ENCODE measurements at regions not wholly inside any gene's neighbourhood (a gene's known extent, or its start where the extent isn't known, plus 50 kb on each side); places are given as distances from the start of the nearest gene placed in this dataset.
"Not testable (repeated sequence)": the region's sequence is repeated elsewhere in the genome, so short reads cannot be mapped to it uniquely, and the experiment has no call there.

DNA sequence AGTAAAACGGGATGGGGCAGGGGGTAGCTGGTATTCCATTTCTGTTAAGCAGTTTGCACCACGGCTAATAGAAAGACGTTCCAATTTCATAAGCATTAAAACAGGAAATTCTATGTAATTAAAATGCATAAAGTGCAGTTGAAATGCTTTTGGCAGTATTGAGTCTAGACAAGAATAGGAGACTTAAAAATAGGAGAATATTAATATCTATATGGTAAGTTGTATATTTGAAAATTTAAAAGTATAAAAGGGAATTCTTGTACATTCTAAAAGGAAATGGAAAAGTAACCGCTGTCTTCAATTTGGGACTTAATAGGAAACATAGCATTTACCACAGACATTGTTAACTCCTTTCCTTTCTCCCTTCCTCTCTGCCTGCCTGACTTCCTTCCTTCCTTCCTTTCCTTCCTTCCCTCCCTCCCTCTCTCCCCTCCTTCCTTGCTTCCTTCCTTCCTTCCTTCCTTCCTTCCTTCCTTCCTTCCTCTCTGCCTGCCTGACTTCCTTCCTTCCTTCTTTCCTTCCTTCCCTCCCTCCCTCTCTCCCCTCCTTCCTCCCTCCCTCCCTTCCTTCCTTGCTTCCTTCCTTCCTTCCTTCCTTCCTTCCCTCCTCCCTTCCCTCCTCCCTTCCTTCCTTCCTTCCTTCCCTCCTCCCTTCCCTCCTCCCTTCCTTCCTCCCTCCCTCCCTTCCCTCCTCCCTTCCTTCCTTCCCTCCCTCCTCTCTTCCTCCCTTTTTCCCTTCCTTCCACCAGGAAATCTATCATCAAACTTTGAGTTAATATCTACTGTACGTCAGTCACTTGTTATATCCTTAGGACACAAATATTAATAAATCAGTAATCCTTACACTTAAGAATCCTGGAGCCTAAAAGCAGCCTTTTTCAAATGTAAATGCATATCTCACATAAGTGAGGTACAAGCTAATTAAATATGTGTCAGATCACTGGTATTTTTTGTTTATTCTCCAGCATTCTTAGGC is 1049.3 kb downstream of the GALC start:
- no peak for DNase-seq

DNA sequence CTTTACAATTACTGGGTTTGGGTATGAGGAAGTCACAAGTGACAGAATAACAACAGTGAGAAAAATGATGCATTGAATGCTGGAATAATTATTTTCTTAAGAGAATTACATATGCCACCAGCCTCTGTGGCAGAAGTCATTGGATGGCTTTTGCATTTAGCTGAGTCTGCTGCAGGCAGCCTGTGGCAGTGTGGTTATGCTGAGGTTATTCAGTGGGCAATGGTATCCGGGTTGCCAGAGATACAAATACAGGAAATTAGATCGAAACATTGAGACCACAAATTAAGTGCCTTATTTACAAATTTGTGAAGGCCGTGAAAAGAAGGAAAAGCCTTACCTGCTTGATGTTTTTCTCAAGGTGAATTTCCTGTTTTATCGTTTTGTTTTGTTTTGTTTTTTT is 1050.0 kb downstream of the GALC start:
- no peak for DNase-seq

DNA sequence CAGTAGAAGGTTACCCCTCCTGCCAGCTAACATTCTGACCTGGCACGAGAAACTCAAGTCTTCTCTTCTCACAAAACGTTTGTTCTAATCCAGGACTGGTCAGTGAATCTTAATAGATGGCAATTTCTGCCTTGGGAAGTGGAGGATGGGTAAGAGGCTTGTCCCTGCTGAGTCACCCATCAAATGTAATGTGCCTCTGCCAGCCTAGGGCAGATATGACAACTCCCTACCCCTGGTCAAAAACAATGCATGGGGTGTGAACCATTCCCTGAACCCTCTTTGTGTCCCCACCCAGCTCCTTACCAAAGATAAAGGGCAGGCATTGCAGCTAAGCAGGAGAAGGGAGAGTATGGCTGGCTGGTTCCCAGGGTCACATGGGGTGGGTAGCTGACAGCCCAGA is 1052.9 kb downstream of the GALC start:
- no peak for DNase-seq

DNA sequence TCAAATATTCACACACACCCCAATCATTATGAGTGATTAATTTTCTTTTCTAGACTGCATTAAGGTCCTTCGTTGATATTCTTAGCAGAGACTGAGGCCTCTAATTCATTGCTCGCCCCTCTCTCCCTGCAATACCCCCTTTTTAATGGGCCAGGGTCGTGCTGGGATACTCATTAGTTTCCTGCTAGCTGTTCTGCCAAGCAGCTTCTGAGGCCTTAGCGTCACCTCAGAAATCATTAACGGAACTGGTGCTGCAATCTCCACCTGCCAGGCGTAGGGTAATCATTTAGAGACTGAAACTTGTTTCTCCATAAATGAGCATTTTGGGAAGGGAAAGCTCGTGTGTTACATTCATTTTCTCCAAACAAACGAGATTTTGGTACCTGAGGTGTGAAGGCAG is 1054.7 kb downstream of the GALC start:
- no peak for DNase-seq

DNA sequence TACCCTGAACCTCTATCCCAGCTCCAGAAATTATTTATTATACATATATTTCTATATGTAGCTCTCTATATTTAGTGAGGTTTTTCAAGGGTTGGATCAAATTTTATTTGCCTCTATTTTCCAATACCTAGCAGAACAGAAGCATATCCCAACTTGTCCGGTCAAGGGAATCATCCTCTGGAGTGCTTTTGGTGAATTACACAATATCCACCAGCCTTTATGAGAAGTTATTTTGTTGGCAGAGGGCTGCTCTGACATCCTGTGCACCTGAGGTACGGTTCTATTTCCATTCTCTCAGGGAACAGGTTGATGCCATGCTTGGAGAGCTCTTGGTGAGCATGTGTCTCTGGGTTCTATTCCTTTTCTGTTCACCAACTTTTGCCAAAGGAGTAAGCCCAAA is 1056.4 kb downstream of the GALC start:
- DNase-seq = no peak

DNA sequence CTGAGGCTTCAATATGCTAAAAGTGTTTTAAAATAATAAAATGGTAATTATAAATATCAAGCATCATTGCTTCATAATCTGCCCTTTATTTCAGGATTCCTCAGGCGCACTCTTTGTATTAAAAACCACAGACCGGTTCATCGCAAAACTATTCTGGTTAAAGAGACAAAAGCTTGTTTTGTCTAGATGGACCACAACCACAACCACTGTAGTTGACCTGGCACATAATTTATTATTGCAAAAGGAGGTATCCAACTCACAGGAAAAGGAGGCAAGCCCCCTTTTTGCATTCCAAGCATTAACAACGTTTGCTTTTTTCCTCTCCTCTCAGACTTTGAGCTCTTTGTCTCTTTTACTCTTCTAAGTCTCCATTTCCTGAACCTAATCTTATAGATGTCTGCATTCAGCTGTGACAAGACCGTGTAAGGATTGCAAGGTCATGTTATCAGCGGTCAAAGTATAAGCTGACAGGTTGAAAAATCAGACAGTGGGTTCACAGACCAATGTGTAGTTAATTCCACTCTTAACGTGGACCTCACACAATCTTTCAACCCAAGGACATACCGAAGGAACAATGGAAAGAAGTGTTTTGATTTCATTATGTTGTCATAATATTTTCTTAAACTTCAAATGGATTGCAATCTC is 1057.6 kb downstream of the GALC start:
- DNase-seq = no peak

DNA sequence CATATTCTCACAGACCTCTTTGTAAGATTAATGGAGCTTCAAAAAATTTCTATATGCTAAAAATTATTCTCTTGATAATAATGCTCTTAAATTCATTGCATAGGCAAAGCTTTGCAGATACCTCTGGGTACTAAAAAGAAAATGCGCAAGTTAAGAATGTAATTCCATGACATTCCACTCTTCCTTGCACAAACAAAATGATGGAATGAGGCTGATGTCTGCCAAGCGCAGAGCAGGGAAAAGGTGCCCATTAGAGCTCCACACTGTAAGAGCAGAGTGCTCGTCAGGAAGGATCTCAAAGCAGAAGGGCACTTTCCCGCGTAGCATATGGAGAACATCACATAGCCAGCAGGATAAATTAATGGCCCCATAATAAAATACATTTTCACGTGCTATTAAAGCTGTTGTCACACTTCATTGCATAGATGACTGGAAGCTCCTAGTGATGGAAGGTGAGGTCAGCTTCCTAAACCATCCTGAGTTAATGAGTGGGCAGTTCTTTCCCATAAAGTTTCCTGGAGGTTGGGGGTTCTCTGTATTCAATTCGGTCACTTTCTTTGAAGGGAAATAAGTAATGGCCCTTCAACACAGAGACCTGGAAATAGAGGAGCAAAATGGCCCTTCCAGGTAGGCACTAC is 1058.9 kb downstream of the GALC start:
- no peak for DNase-seq

DNA sequence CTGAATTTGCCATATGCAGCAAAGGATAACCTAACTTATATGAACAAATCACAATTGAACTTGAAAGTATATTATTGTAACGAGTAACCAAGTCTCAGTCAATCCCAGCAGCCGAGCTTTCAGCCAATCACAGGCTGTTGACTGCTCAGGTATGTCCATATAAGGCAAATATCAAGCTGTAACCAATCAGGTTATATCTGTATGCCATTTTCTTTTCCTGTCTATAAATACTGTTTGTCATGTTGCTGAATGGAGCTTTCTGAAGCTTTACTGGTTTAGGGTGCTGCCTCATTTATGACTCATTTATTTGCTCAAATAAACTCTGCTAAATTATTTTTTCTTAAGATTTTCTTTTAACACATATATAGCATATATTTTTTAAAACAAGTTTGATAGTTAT is 1059.5 kb downstream of the GALC start:
- DNase-seq = no peak

DNA sequence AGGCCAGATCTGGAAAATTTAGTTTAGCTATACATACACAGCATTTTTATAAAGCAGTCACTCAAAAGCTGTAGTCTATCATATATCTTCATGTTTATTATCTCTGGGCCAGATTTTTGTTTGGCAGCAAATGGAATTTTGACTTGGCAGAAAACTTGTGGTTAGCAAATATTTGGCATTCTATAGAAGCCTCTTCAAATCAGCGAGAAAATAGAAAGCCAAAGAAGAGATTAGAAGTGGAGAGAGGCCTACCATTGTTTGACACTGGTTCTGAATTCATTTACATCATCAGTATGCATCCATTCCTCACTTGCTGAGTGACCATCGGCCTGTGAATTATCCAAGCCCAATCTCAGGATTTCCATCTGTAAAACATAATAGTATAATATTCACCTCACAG is 1077.6 kb downstream of the GALC start:
- DNase-seq = no peak

DNA sequence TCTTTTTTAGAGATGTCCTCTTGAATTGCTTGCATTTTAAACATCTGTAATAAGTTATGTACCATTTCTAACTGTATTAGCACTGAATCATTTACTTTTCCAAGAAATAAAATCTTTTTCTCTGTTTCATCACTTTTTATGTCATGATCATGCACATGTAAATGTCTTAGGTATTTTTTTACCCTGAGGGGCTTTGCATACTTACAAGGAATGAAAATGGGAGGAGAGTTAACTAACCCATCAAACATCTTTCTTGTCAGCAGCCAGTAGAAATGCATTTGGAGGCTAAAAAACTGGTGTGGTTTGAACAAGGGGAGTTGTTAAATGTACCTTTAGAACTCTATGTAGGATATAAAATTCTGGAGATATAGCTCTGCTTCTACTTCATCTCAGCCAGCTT is 1080.3 kb downstream of the GALC start:
- DNase-seq = no peak

DNA sequence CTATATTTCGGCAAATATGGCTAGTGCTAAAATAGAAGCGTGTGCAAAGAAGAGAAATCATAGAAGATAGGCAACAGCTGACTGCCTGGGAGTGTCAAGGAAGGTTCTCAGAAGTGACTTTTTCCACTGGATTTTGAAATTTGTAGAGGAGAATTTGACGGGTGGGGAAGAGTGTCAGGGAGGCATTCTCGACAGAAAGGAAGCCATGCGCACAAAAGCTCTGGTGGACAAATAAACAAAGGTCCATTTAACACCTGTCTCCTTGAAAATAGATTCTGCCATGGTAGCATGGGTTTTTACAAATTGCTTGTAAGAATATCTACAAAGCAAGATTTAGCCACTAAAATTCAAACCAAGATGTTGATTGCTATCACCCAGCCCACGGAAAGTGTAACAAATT is 1081.5 kb downstream of the GALC start:
- DNase-seq = no peak

DNA sequence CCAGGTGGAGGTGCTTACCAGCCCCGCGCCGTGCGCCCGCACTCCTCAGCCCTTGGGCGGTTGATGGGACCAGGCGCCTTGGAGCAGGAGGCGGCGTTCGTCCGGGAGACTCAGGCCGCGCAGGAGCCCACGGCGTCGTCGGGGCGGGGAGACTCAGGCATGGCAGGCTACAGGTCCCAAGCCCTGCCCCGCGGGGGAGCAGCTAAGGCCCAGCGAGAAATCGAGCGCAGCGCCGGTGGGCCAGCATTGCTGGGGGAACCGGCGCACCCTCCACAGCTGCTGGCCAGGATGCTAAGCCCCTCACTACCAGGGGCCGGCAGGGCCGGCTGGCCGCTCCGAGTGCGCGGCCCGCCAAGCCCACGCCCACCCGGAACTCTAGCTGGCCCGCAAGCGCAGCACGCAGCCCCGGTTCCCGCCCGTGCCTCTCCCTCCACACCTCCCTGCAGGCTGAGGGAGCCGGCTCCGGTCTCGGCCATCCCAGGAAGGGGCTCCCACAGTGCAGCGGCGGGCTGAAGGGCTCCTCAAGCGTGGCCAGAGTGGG is 1087.5 kb downstream of the GALC start:
- DNase-seq = not testable (repeated sequence)

DNA sequence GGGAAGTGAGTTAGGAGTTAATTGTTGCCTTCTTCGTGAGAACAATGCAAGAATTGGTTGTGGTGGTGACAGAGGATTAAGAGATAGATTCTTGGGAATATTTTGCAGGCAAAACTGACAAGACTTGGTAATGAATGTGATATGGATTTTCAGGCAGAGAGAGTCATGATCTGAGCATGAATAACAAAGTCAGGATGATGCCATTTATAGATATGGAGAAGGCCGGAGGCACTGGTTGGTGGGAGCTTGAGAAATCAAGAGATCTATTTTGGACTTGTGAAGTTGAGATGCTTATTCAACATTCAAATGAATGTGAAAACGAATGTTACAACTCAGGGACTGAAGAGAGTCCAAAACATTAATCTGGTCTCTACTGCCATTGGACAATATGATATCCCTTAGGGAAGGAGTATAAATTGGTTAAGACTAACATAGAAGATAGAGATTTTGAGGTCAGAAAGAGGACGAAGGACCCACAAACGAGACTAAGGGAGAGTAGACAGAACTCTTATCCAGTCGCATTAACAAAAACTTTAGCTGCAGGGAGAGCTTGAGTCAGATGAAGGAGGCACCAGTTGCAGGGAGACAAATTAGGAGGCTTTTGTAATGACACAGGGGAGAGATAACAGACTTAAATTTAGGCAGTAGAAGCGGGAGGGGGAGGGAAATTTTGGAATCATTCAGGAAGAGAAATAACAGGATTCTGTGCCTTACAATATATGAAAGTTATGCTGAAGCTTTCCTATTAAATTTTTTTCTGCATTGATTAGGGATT is 1090.6 kb downstream of the GALC start:
- no peak for DNase-seq

DNA sequence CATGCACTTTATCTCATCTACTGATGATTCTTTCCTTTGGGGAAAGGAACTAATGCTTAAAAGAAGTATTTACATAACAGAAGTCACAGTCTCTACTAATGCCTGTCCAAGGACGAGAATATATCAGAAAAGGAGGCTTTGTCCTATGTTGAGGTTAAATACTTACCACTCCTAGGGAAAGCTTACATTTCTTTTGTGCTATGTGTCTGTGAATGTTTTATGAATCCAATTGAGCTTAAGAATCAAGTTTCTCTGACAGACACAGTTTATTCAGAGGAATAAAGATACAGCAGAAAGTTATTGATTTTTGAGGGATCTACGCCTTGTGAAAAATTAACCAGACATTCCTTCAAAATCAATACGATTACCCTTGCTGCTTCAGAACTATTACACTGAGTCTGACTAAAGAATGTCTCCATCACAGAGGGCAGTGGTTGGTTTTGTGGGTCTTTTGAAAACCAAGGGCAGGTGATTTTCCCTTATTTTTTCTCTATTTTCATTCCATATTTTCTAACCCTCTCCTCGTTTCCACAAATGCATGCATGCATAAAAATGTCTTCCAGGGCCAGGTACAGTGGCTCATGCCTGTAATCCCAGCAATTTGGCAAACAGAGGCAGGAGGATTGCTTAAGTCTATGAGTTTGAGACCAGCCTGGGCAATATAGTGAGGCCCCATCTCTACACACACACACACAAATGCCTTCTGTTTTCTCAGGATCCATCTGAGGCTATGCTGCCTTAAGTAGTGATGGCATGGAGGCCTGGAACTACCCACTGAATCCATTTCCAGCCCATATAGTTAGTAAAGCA is 1095.1 kb downstream of the GALC start:
- DNase-seq = no peak

DNA sequence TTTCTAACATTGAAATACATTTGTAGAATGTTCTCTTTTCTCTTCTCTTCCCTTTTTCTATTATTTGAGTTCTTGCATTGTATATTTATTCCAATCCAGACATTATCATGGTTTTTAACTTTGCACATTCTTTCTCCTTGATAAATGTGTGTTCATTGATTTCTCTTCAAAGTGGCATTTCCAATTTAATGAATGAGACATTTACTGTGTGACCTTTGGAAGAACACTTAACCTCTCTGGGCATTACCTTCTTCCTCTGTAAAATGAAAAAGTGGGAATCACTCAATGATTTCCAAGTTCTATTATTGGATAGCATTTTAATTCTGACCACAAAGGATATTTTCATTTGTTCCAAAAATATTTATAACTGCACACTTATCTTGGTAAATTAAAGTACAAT is 1095.8 kb downstream of the GALC start:
- DNase-seq = no peak

DNA sequence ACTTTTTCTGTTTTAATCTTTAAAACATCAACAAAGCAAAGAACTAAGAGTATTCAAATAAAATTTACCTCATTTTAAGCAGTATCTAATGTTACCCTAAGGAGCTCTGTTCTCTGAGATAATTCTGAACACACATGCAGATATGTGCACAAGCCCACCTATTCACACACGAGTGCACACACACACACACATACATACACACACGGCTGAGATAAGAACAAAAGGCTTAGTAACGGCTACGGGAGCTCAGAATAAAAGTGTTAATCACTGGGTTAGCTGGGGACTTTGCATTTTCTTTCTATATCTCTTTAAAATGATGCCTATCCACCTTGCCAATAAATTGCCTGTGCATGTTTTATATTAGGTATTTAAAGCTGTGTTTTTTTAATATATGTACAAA is 1096.3 kb downstream of the GALC start:
- DNase-seq = no peak

DNA sequence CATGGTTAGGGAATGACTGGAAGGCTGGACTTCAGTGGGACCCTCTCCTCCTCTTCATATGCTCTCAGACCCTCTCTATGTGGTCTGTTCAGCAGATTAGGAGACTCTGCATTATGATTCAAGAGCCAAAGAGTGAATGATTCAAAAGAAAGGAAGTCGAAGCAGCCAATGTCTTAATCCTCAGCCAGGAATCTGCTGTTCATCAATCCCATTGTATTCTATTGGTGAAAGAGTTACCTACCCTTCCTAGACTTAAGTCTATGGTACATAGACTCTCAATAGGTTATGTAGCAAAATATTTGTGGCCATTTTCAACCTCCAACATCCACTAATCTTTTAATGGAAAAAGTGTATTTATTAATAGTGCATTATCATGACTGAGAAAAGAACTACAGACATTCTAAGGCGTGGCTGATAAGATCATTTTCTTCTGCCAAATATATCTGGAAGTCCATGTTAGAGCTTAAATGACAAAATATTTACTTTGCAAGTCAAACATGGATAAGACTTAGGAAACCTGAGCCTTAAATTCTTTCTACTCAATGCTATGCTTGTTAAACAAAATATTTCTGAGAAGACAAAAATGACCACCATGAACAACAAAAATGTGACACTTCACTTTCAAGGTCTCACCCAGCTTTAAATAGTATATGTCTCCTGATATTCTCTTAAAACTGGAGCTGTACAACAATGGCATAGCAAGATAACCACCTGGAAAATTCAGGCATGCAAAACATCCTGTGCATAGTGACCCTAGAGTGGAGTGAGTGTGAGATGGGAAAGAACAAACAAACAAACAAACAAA is 1100.6 kb downstream of the GALC start:
- no peak for DNase-seq

DNA sequence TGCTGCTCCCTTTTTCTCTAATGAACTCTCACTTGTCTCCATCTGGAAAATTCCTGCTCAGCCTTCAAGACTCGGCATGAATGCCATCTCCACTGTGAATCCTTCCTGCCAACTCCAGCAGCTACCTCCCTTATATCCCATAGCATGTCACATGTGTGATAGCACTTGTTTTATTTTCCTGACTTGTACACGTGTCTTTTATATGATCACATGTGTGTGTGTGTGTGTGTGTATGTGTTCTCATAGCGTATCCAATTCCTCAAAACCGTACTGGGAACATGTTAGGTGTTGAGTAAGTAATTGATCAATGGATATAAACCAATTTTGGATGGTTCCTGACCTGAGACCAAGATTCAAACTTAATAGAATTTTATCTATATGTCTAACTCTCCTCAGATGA is 1107.7 kb downstream of the GALC start:
- no peak for DNase-seq

DNA sequence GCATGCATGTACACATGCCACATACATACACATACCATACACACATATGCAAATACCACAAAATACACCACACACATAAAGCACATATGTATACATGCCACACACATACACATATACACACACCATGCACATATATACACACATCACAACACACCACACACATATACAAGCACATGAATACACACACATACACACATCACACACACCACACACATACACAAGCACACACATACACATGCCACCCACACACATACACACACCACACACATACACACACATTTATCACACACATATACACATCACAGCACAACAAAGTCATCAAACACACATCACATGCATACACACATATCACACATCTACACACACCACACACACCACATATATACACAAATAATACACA is 1108.5 kb downstream of the GALC start:
- no peak for DNase-seq

DNA sequence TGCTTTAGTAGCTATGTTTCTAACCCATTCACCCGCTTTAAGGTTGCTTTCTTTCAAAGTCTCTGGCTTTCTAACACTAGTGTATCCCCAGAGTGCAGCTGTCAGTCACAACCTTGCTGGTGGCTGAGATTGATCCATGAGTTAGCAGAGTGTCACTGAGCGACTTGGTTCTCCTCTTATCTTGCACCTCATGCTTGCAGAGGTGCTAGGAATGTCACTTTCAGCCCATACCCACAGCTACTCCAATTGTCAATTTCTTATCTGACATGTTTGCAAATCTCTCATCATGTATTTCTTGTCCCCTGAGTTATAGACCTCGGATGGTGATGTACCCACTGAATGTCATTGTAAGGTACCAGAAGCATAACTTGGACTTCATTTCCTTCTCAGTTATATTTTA is 1110.2 kb downstream of the GALC start:
- no peak for DNase-seq

DNA sequence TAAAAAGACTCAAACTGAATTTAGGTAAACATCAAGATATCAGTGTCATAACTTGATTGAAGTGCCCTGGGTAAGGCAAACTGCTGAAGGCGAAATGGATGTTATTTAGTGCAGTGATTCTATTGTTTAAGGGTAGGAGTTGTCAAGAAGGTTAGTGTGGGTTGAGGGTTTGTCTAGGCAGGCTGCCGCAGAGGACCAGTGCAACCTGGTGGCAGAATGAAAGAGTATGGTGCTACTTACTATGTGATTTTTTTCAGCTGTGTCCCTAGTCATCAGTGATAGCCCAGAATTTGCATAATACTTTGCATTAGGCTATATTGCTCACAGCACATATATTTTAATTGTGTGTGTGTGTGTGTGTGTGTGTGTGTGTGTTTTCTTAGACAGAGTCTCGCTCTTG is 1127.0 kb downstream of the GALC start:
- no peak for DNase-seq

All from islet precursor cell (in vitro differentiated cells).